Duodenal mucosa (tissue), 2 donors: ENCODE measurements at regions not wholly inside any gene's neighbourhood (a gene's known extent, or its start where the extent isn't known, plus 50 kb on each side); places are given as distances from the start of the nearest gene placed in this dataset.

ENCODE experiments used
- H3K27ac ChIP-seq: one replicate; pipeline ENCODE4 v1.7.0; 2013; ENCODE audit warnings: low read depth, low read length
- H3K27me3 ChIP-seq, 2 donors: one replicate each; pipeline ENCODE4 v1.7.0; 2013; ENCODE audit warnings: low read length in 2 of 2, control low read depth in 1 of 2; ENCODE audit not compliant: insufficient read depth in 2 of 2, control insufficient read depth in 1 of 2
- H3K36me3 ChIP-seq, 2 donors: one replicate each; pipeline ENCODE4 v1.7.0; 2013; ENCODE audit warnings: low read length in 2 of 2, control low read depth in 1 of 2; ENCODE audit not compliant: insufficient read depth in 2 of 2, control insufficient read depth in 1 of 2
- H3K4me1 ChIP-seq, 2 donors: one replicate each; pipeline ENCODE4 v1.7.0; 2013; ENCODE audit warnings: low read length in 2 of 2, control low read depth in 1 of 2; ENCODE audit not compliant: insufficient read depth in 2 of 2, control insufficient read depth in 1 of 2
- H3K4me3 ChIP-seq, 2 donors: one replicate each; pipeline ENCODE4 v1.7.0; 2013; ENCODE audit warnings: low read length in 2 of 2, low read depth in 1 of 2
- H3K9ac ChIP-seq, 2 donors: one replicate each; pipeline ENCODE4 v1.7.0; 2013; ENCODE audit warnings: low read length in 2 of 2, low read depth in 1 of 2
- H3K9me3 ChIP-seq, 2 donors: one replicate each; pipeline ENCODE4 v1.7.0; 2013; ENCODE audit warnings: low read length in 2 of 2, control low read depth in 1 of 2; ENCODE audit not compliant: control insufficient read depth in 1 of 2

GRCh38 chr12:78470354-78471195, 394.0 kb upstream of the SYT1 start:
- Histone ChIP-seq H3K27me3 (no peaks in the 10 kb centered on the region), H3K4me1 (no peaks in the 10 kb centered on the region), H3K9me3 (no peaks in the 10 kb centered on the region), H3K36me3 (no peaks in the 10 kb centered on the region), H3K9ac (no peak overlapping the region), H3K27ac (no peak overlapping the region), H3K4me3 (no peak overlapping the region)

GRCh38 chr12:78473136-78473535, 391.4 kb upstream of the SYT1 start:
- Histone ChIP-seq H3K9me3 (no peaks in the 10 kb centered on the region), H3K27ac (no peak overlapping the region), H3K36me3 (no peaks in the 10 kb centered on the region), H3K9ac (no peak overlapping the region), H3K4me3 (no peak overlapping the region), H3K27me3 (no peaks in the 10 kb centered on the region), H3K4me1 (no peaks in the 10 kb centered on the region)

GRCh38 chr12:78473561-78473960, 391.0 kb upstream of the SYT1 start:
- Histone ChIP-seq H3K9ac (no peak overlapping the region), H3K36me3 (no peaks in the 10 kb centered on the region)

GRCh38 chr12:78483767-78484315, 380.7 kb upstream of the SYT1 start:
- Histone ChIP-seq H3K9ac (no peak overlapping the region), H3K4me3 (no peak overlapping the region), H3K27ac (no peak overlapping the region), H3K36me3 (no peaks in the 10 kb centered on the region), H3K27me3 (no peaks in the 10 kb centered on the region), H3K9me3 (no peaks in the 10 kb centered on the region), H3K4me1 (no peaks in the 10 kb centered on the region)

More at GRCh38 chr12:78473561-78473960, 391.0 kb upstream of the SYT1 start:
- H3K4me3 ChIP-seq = no peak overlapping the region
- H3K27ac ChIP-seq = no peak overlapping the region
- H3K4me1 ChIP-seq = no peaks in the 10 kb centered on the region
- no peaks in the 10 kb centered on the region for H3K9me3 ChIP-seq
- H3K27me3 ChIP-seq = no peaks in the 10 kb centered on the region

GRCh38 chr12:78489990-78490389, 374.6 kb upstream of the SYT1 start:
- no peaks in the 10 kb centered on the region for H3K27me3 ChIP-seq
- H3K9me3 ChIP-seq = no peaks in the 10 kb centered on the region
- H3K9ac ChIP-seq = no peak overlapping the region
- no peaks in the 10 kb centered on the region for H3K4me1 ChIP-seq
- H3K4me3 ChIP-seq = no peak overlapping the region
- H3K36me3 ChIP-seq = no peaks in the 10 kb centered on the region
- H3K27ac ChIP-seq = no peak overlapping the region

- Histone ChIP-seq H3K9ac (no peak overlapping the region), H3K4me1 (no peaks in the 10 kb centered on the region), H3K27ac (no peak overlapping the region)
Observed at GRCh38 chr12:78490861-78491260, 373.7 kb upstream of the SYT1 start.

GRCh38 chr12:78494911-78495310, 369.7 kb upstream of the SYT1 start:
- Histone ChIP-seq H3K27me3 (no peaks in the 10 kb centered on the region), H3K4me3 (no peak overlapping the region), H3K36me3 (no peaks in the 10 kb centered on the region), H3K4me1 (no peaks in the 10 kb centered on the region), H3K9me3 (no peaks in the 10 kb centered on the region), H3K9ac (no peak overlapping the region), H3K27ac (no peak overlapping the region)

More at GRCh38 chr12:78490861-78491260, 373.7 kb upstream of the SYT1 start:
- Histone ChIP-seq H3K9me3 (no peaks in the 10 kb centered on the region), H3K27me3 (no peaks in the 10 kb centered on the region), H3K36me3 (no peaks in the 10 kb centered on the region), H3K4me3 (no peak overlapping the region)

- H3K9ac ChIP-seq = no peak overlapping the region
- no peaks in the 10 kb centered on the region for H3K4me1 ChIP-seq
- no peak overlapping the region for H3K4me3 ChIP-seq
- H3K27me3 ChIP-seq = no peaks in the 10 kb centered on the region
- no peaks in the 10 kb centered on the region for H3K9me3 ChIP-seq
- H3K36me3 ChIP-seq = no peaks in the 10 kb centered on the region
- no peak overlapping the region for H3K27ac ChIP-seq
Observed at GRCh38 chr12:78501825-78502224, 362.7 kb upstream of the SYT1 start.

- H3K9ac ChIP-seq = no peak overlapping the region
- H3K36me3 ChIP-seq = no peaks in the 10 kb centered on the region
- H3K9me3 ChIP-seq = no peaks in the 10 kb centered on the region
- no peak overlapping the region for H3K27ac ChIP-seq
- H3K4me3 ChIP-seq = no peak overlapping the region
- H3K27me3 ChIP-seq = no peaks in the 10 kb centered on the region
- H3K4me1 ChIP-seq = no peaks in the 10 kb centered on the region
Observed at GRCh38 chr12:78519422-78519821, 345.2 kb upstream of the SYT1 start.

GRCh38 chr12:78530100-78530765, 334.3 kb upstream of the SYT1 start:
- Histone ChIP-seq H3K9ac (no peak overlapping the region), H3K36me3 (no peaks in the 10 kb centered on the region), H3K4me3 (no peak overlapping the region), H3K27ac (no peak overlapping the region), H3K4me1 (no peaks in the 10 kb centered on the region), H3K9me3 (no peaks in the 10 kb centered on the region), H3K27me3 (no peaks in the 10 kb centered on the region)
